ENCODE measurements at regions not wholly inside any gene's neighbourhood (a gene's known extent, or its start where the extent isn't known, plus 50 kb on each side); places are given as distances from the start of the nearest gene placed in this dataset.

GRCh38 chr6:119630561-119631192 is 281.1 kb upstream of the MAN1A1 start (continued):
- TF ChIP-seq CHAMP1 (IDR thresholded peaks at IDR 0.05) (peak; percentile 71; the same call in 1 of the 2 replicates), XRCC5 (IDR thresholded peaks at IDR 0.05; ENCODE audit: low read depth, low read length) (no peak), E2F4 (CRISPR knock-in tag; IDR thresholded peaks at IDR 0.05; ENCODE audit: low read depth) (no peak), ELF1 (tag; IDR thresholded peaks at IDR 0.05) (no peak), ZC3H11A (IDR thresholded peaks at IDR 0.05; ENCODE audit: low read depth, low read length) (no peak), CEBPB (tag; IDR thresholded peaks at IDR 0.05) (peak; percentile 91), ZBTB11 (CRISPR knock-in tag; IDR thresholded peaks at IDR 0.05) (no peak), CHD1 (IDR thresholded peaks at IDR 0.05; ENCODE audit: low read length) (no peak), SMC3 (conservative IDR thresholded peaks at IDR 0.05; ENCODE audit: insufficient read depth, low read depth, low read length) (no peak), TCFL5 (CRISPR knock-in tag; conservative IDR thresholded peaks at IDR 0.05) (no peak), MAFF (IDR thresholded peaks at IDR 0.05; ENCODE audit: low read length) (no peak), POLR2B (IDR thresholded peaks at IDR 0.05; ENCODE audit: low read depth, partially characterized antibody) (no peak), TEAD2 (tag; IDR thresholded peaks at IDR 0.05) (no peak), CEBPG (CRISPR knock-in tag; IDR thresholded peaks at IDR 0.05) (peak; percentile 18; the same call in 1 of the 2 replicates), CEBPG (tag; conservative IDR thresholded peaks at IDR 0.05 in 1 of 2, IDR thresholded peaks at IDR 0.05 in 1 of 2) (peak; percentile 57 to 95; a peak in 3 of 4 replicates), CBX2 (IDR thresholded peaks at IDR 0.05; ENCODE audit: insufficient read depth, low read length, poor library complexity, severe bottlenecking) (no peak), ZNF146 (CRISPR knock-in tag; IDR thresholded peaks at IDR 0.05; ENCODE audit: unreplicated experiment) (peak; percentile 91), TARDBP (IDR thresholded peaks at IDR 0.05) (no peak), BCOR (IDR thresholded peaks at IDR 0.05) (peak; percentile 63), ARID1B (IDR thresholded peaks at IDR 0.05) (no peak), CCNT2 (IDR thresholded peaks at IDR 0.05; ENCODE audit: borderline replicate concordance, extremely low read depth, insufficient read length, low read depth, low read length) (no peak), RBM25 (IDR thresholded peaks at IDR 0.05; ENCODE audit: low read depth, low read length, severe bottlenecking) (peak; percentile 58)
